IMR-90 (cell line): ENCODE measurements at regions not wholly inside any gene's neighbourhood (a gene's known extent, or its start where the extent isn't known, plus 50 kb on each side); places are given as distances from the start of the nearest gene placed in this dataset.

Experiments used
- ATAC-seq: fragments of 200-7000 bp; cut with Tn5 transposase; 2 replicates; pipeline ENCODE4 v1.9.1; 2020; ENCODE audit warnings: low read depth, mild to moderate bottlenecking, moderate library complexity
- BruUV-seq: library from RNA; stranded (reverse); fragments of 400-500 nt; replicated peaks from 2 replicates; lab custom pipeline; 2021; lab: Mats Ljungman, UMichigan
- CTCF ChIA-PET: fragments of 300-600 bp; formaldehyde crosslinking; extraction: SDS; loops from one replicate; lab custom pipeline; 2021; ENCODE audit warnings: antibody characterized with exemption; lab: Yijun Ruan, JAX
- POLR2A ChIA-PET: fragments of 300-600 bp; sonication (Branson Sonifier 250); formaldehyde crosslinking; loops from one replicate; lab custom pipeline; 2022; ENCODE audit warnings: antibody characterized with exemption; ENCODE audit not compliant: unreplicated experiment; lab: Charles Lee
- DNase-seq: peaks from one replicate; pipeline ENCODE4 v3.0.0; 2013
- H2AFZ ChIP-seq: replicated peaks from 2 replicates; pipeline ENCODE3; 2013; ENCODE audit warnings: low read length, mild to moderate bottlenecking; ENCODE audit not compliant: poor library complexity
- H2AK5ac ChIP-seq: 2 replicates; pipeline ENCODE4 v1.6.1; 2013; ENCODE audit warnings: low read depth, low read length, inconsistent platforms
- H2AK9ac ChIP-seq: replicated peaks from 2 replicates; pipeline ENCODE3; 2013; ENCODE audit warnings: mild to moderate bottlenecking, low read depth, low read length, moderate library complexity; ENCODE audit not compliant: poor library complexity
- H2BK120ac ChIP-seq: 2 replicates; pipeline ENCODE4 v1.6.1; 2013; ENCODE audit warnings: low read depth, low read length, inconsistent platforms
- H2BK15ac ChIP-seq: 3 replicates; pipeline ENCODE4 v1.6.1; 2013; ENCODE audit warnings: low read depth, low read length, inconsistent platforms
- H2BK20ac ChIP-seq: 2 replicates; pipeline ENCODE4 v1.6.1; 2013; ENCODE audit warnings: low read depth, mild to moderate bottlenecking, inconsistent platforms, low read length, moderate library complexity
- H2BK5ac ChIP-seq: 2 replicates; pipeline ENCODE4 v1.6.1; 2013; ENCODE audit warnings: mild to moderate bottlenecking, low read depth, low read length, inconsistent platforms; ENCODE audit not compliant: poor library complexity, severe bottlenecking
- H3K14ac ChIP-seq: replicated peaks from 2 replicates; pipeline ENCODE4 v1.6.1; 2013; ENCODE audit warnings: low read depth, low read length, inconsistent platforms
- H3K18ac ChIP-seq: 2 replicates; pipeline ENCODE4 v1.6.1; 2013; ENCODE audit warnings: low read depth, low read length, control low read depth
- H3K23ac ChIP-seq: 2 replicates; pipeline ENCODE4 v1.6.1; 2013; ENCODE audit warnings: low read depth, low read length, inconsistent platforms
- H3K27ac ChIP-seq: 2 replicates; pipeline ENCODE4 v1.5.1; 2013; ENCODE audit warnings: mild to moderate bottlenecking, control low read depth, low read length; ENCODE audit not compliant: insufficient read depth
- H3K27me3 ChIP-seq: 2 replicates; pipeline ENCODE4 v1.6.1; 2013; ENCODE audit warnings: low read length; ENCODE audit not compliant: control insufficient read depth, insufficient read depth
- H3K36me3 ChIP-seq: 2 replicates; pipeline ENCODE4 v1.6.1; 2013; ENCODE audit warnings: low read length, mixed read lengths; ENCODE audit not compliant: control insufficient read depth, insufficient read depth
- H3K4ac ChIP-seq: 2 replicates; pipeline ENCODE4 v1.6.1; 2013; ENCODE audit warnings: low read depth, low read length, inconsistent platforms
- H3K4me1 ChIP-seq: 2 replicates; pipeline ENCODE4 v1.6.1; 2013; ENCODE audit warnings: low read length, mixed read lengths; ENCODE audit not compliant: control insufficient read depth, insufficient read depth
- H3K4me2 ChIP-seq: 2 replicates; pipeline ENCODE4 v1.6.1; 2013; ENCODE audit warnings: low read depth, mild to moderate bottlenecking, control low read depth, low read length, moderate library complexity
- H3K4me3 ChIP-seq: 2 replicates; pipeline ENCODE4 v1.5.1; 2013; ENCODE audit warnings: low read depth, mild to moderate bottlenecking, control low read depth, low read length, moderate library complexity; ENCODE audit not compliant: insufficient read depth
- H3K56ac ChIP-seq: 2 replicates; pipeline ENCODE4 v1.6.1; 2013; ENCODE audit warnings: low read length, inconsistent platforms; ENCODE audit not compliant: insufficient read depth; ENCODE audit errors: extremely low read depth
- H3K79me1 ChIP-seq, 2 experiments: 2 replicates each; pipeline ENCODE4 v1.6.1; 2013; ENCODE audit warnings: low read length in 2 of 2, inconsistent platforms in 1 of 2, low read depth in 1 of 2
- H3K9ac ChIP-seq: 2 replicates; pipeline ENCODE4 v1.6.1; 2013; ENCODE audit warnings: low read depth, low read length, control low read depth
- H3K9me1 ChIP-seq: 2 replicates; pipeline ENCODE4 v1.6.1; 2013; ENCODE audit warnings: low read length, inconsistent platforms; ENCODE audit not compliant: insufficient read depth
- H3K9me3 ChIP-seq: 2 replicates; pipeline ENCODE4 v1.6.1; 2013; ENCODE audit warnings: low read length; ENCODE audit not compliant: control insufficient read depth, insufficient read depth
- H4K20me1 ChIP-seq: 2 replicates; pipeline ENCODE4 v1.6.1; 2013; ENCODE audit warnings: low read length, inconsistent platforms; ENCODE audit not compliant: insufficient read depth
- H4K5ac ChIP-seq: 2 replicates; pipeline ENCODE4 v1.6.1; 2013; ENCODE audit warnings: mild to moderate bottlenecking, low read depth, low read length, control low read depth
- H4K8ac ChIP-seq, 2 experiments: 2 replicates each; pipeline ENCODE4 v1.6.1; 2013; ENCODE audit warnings: low read depth in 2 of 2, low read length in 2 of 2, control low read depth in 1 of 2, inconsistent platforms in 1 of 2
- H4K91ac ChIP-seq: 2 replicates; pipeline ENCODE4 v1.6.1; 2013; ENCODE audit warnings: low read depth, low read length, inconsistent platforms; ENCODE audit not compliant: insufficient read depth
- BHLHE40 ChIP-seq: fragments of 150-350 bp; IDR thresholded peaks from 2 replicates; pipeline ENCODE4 v1.6.1; 2016; ENCODE audit warnings: mild to moderate bottlenecking, low read depth, low read length
- CEBPB ChIP-seq: IDR thresholded peaks from 2 replicates; pipeline ENCODE4 v1.6.1; 2012; ENCODE audit warnings: low read depth, low read length, improper control_type of control experiment
- CHD1 ChIP-seq: IDR thresholded peaks from 2 replicates; pipeline ENCODE4 v1.6.1; 2012; ENCODE audit warnings: low read depth, low read length, improper control_type of control experiment
- ELK1 ChIP-seq: fragments of 150-350 bp; IDR thresholded peaks from 2 replicates; pipeline ENCODE4 v1.6.1; 2016; ENCODE audit warnings: low read depth, mild to moderate bottlenecking, low read length, moderate library complexity, borderline replicate concordance
- MAFK ChIP-seq: IDR thresholded peaks from 2 replicates; pipeline ENCODE4 v1.6.1; 2012; ENCODE audit warnings: low read depth, low read length, improper control_type of control experiment
- RCOR1 ChIP-seq: IDR thresholded peaks from 2 replicates; pipeline ENCODE4 v1.6.1; 2012; ENCODE audit warnings: mild to moderate bottlenecking, low read length, improper control_type of control experiment; ENCODE audit not compliant: insufficient replicate concordance
- SMC3 ChIP-seq: fragments of 150-350 bp; IDR thresholded peaks from 2 replicates; pipeline ENCODE4 v1.6.1; 2016; ENCODE audit warnings: low read depth, mild to moderate bottlenecking, antibody characterized with exemption, low read length, moderate library complexity
- WGBS, 2 experiments: methylation state at CpG; one replicate each; pipeline versions ENCODE4 v1.1.5 to v1.1.7; 2013; ENCODE audit warnings: missing lambda C conversion rate in 2 of 2; ENCODE audit not compliant: insufficient read length in 1 of 2; ENCODE audit errors: extremely low coverage in 2 of 2; 5-methylcytosine and 5-hydroxymethylcytosine counted together
- dilution Hi-C: fragments of 300-500 bp; cut with HindIII; formaldehyde crosslinking; loops from one replicate; pipeline ENCODE4 v1.14.3; 2018; ENCODE audit warnings: low sequenced_read_pairs; ENCODE audit not compliant: unreplicated experiment
- in situ Hi-C: fragments of 300-500 bp; cut with MboI; formaldehyde crosslinking; loops from 3 replicates; pipeline ENCODE4 v1.14.3; 2019; ENCODE audit warnings: low sequenced_read_pairs, inconsistent platforms, mixed read lengths
- intact Hi-C: fragments of 100-400 bp; cut with micrococcal nuclease; formaldehyde crosslinking; loops from 2 replicates; pipeline ENCODE4 v1.10.0; 2022

DNA sequence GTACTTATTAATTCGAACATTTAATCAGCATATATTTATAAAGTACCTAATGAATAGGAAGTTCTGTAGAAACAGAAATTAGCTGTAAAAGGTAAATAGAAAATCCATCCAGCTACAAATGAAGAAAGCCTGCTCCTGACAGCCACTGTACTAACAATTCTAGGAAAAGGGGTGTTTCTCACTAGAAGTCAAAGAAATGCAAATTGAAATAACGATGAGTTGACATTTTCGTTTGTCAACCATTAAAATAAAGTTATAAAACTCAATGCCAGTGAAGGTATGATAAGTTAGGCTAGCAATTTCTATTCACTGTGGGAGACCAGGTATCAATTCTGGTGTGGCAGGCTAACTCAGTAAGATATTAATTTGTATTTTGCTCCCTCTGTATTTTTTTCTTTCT is 198.0 kb downstream of the ARL4C start:
- in situ Hi-C loops (no loop called here), dilution Hi-C loops (no loop called here), intact Hi-C loops (no loop called here)
- Histone ChIP-seq H3K4ac (no peak overlapping the region), H2BK20ac (no peak overlapping the region), H3K9ac (no peak overlapping the region), H3K9me3 (no peaks in the 10 kb centered on the region), H3K18ac (no peak overlapping the region), H2AFZ (no peak overlapping the region), H3K27me3 (peaks cover 6% of the 10 kb centered on the region; the same call in 1 of the 2 replicates), H3K79me1 (no peaks in the 10 kb centered on the region), H4K8ac (no peak overlapping the region), H2AK5ac (no peak overlapping the region), H3K56ac (no peak overlapping the region), H2BK120ac (no peak overlapping the region), H4K91ac (no peak overlapping the region), H3K9me1 (peaks cover 8% of the 10 kb centered on the region; the same call in 1 of the 2 replicates), H3K4me3 (no peak overlapping the region), H2BK15ac (no peak overlapping the region), H4K5ac (no peak overlapping the region), H3K4me1 (peaks cover 3% of the 10 kb centered on the region; the same call in 1 of the 2 replicates), H4K20me1 (no peaks in the 10 kb centered on the region), H3K23ac (no peak overlapping the region), H3K36me3 (no peaks in the 10 kb centered on the region), H2BK5ac (no peak overlapping the region), H3K14ac (no peak overlapping the region), H3K27ac (no peak overlapping the region), H2AK9ac (no peak overlapping the region), H3K4me2 (no peak overlapping the region)
- ATAC-seq (no peak), DNase-seq (no peak)
- WGBS, 2 experiments = no CpG with 5 or more reads among the region's 3 CpGs
- TF ChIP-seq CHD1 (no peak), CEBPB (no peak), MAFK (peak; percentile 94), BHLHE40 (no peak), SMC3 (no peak), RCOR1 (no peak), ELK1 (no peak)
- ChIA-PET CTCF (interaction anchor here (1.4 kb wide), 1 partner anchor 202 kb away, joined by 3 read pairs; no protein-coding TSS in a partner anchor), POLR2A (no interaction called here)
- no TSS peak for BruUV-seq
